Heart right ventricle (tissue), 16 donors: ENCODE measurements at regions not wholly inside any gene's neighbourhood (a gene's known extent, or its start where the extent isn't known, plus 50 kb on each side); places are given as distances from the start of the nearest gene placed in this dataset.

Source experiments
- ATAC-seq, 8 donors: fragments of 200-7000 bp; cut with Tn5 transposase; one replicate each; pipeline ENCODE4 v1.9.1; 2020; ENCODE audit warnings: mild to moderate bottlenecking in 8 of 8, moderate library complexity in 8 of 8, moderate number of reproducible peaks in 1 of 8
- DNase-seq, 2 donors: peaks; one replicate each; pipeline ENCODE4 v3.0.0-alpha.2; 2020
- H3K27ac ChIP-seq, 10 donors: fragments of 200-600 bp; sonication (generic) in 2 of 10; one replicate each; pipeline versions ENCODE4 v1.5.0 to v1.8.0; 2020 to 2022; ENCODE audit warnings: mild to moderate bottlenecking in 3 of 10
- H3K27me3 ChIP-seq, 7 donors: fragments of 200-600 bp; one replicate each; pipeline ENCODE4 v1.8.0; 2021 to 2022; ENCODE audit warnings: mild to moderate bottlenecking in 2 of 7
- H3K36me3 ChIP-seq, 9 donors: fragments of 200-600 bp; sonication (generic) in 1 of 9; one replicate each; pipeline versions ENCODE4 v1.5.0 to v1.8.0; 2020 to 2022; ENCODE audit warnings: mild to moderate bottlenecking in 2 of 9
- H3K4me1 ChIP-seq, 9 donors: fragments of 200-600 bp; sonication (generic) in 1 of 9; one replicate each; pipeline versions ENCODE4 v1.5.0 to v1.8.0; 2020 to 2022; ENCODE audit warnings: mild to moderate bottlenecking in 4 of 9
- H3K4me3 ChIP-seq, 10 donors: fragments of 200-600 bp; sonication (generic) in 2 of 10; one replicate each; pipeline versions ENCODE4 v1.5.0 to v1.8.0; 2020 to 2022; ENCODE audit warnings: mild to moderate bottlenecking in 7 of 10, moderate library complexity in 2 of 10
- H3K9me3 ChIP-seq, 11 donors: fragments of 200-600 bp in 10 of 11; sonication (generic) in 2 of 11; one replicate each; pipeline versions ENCODE4 v1.5.0 to v1.8.0; 2013 to 2022; ENCODE audit warnings: mild to moderate bottlenecking in 2 of 11, control low read depth in 1 of 11, moderate library complexity in 1 of 11
- CTCF ChIP-seq, 9 donors: fragments of 200-600 bp; sonication (generic) in 2 of 9; IDR thresholded peaks; one replicate each; pipeline versions ENCODE4 v1.5.0 to v1.8.0; 2021 to 2022; ENCODE audit warnings: antibody characterized with exemption in 9 of 9, mild to moderate bottlenecking in 5 of 9, moderate library complexity in 1 of 9
- WGBS, 2 donors: extraction: QIAGEN DNeasy Blood & Tissue Kit; methylation state at CpG; one replicate each; pipeline ENCODE4 v1.1.7; 2013; ENCODE audit warnings: inconsistent platforms in 1 of 2; 5-methylcytosine and 5-hydroxymethylcytosine counted together
- intact Hi-C, 10 donors: fragments of 100-400 bp; cut with DNase I; formaldehyde crosslinking; loops; one replicate each; pipeline versions ENCODE4 v1.11.1 to v1.14.2; 2022
- donor health status: Arrhythmogenic right ventricular cardiomyopathy.
- donor health status: ischemic (EF 13 %, LVEDD 7.1; RV severe dilation, severe dysfunction).
- donor health status: healthy with polysubstance abuse.
- donor health status: DM: no; HTN: yes; CAD: no.
- donor health status: DM: no; HTN: no; CAD: no.
- donor health status: ischemic (EF 25% LVEDD 6.9; RV normal size, moderate dysfunction).
- donor health status: ischemic (EF 25% LVEDD 5.7; RV mildly dilated, moderate dysfunction).
- donor health status: healthy.
- donor health status: DM: yes; HTN: yes; CAD: no.
- donor health status: Ischemic cardiomyopathy.
- donor health status: ischemic (EF 35%, LVEDD 5.7; RV mildly dilated, moderate dysfunction).
- donor health status: nonischemic (EF 11% LVEDD 7.7; RV severe dilation, severe dysfunction).
- donor health status: DM: yes; HTN: yes; CAD: no.
- donor health status: PGD.
- donor health status: ischemic (EF 29% LVEDD 5.4; RV normal size, mild dysfunction).
- donor health status: nonischemic (EF 23%, LVEDD 6.1; RV moderate dilation, normal function).

DNA sequence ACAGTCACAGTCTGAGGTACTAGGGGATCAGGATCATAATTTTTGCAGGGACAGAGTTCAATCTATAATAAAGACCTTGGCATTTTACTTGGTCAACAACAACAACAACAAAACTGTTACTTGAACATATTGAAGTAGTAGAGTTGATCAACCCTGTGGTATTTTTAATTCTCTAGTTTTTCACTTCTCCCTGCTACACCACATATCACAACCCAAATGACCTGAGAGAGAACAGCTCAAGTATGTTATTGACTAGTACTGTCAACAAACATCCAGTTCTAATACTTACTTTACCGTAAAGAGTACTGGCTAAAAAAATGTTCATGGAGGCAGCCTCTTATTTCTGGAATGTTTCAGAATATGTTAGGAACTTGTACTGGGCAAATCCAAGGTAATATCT, 90.5 kb upstream of the FAM3C start:
- Histone ChIP-seq H3K27ac (no peak overlapping the region), H3K4me1 (peaks cover 0 to 12% (median 0%) of the 10 kb centered on the region in 9 donors), H3K9me3 (no peaks in the 10 kb centered on the region), H3K36me3 (no peaks in the 10 kb centered on the region), H3K27me3 (no peaks in the 10 kb centered on the region), H3K4me3 (no peak overlapping the region)
- intact Hi-C loops = loop anchor here in 2 of 10 donors (10.0 kb wide), 2 partner anchors 62 to 188 kb away; no protein-coding TSS in a partner anchor
- 88 to 94% methylated on average over 1 of the region's 1 CpG for WGBS, 2 donors
- no peak for TF ChIP-seq CTCF (IDR thresholded peaks at IDR 0.05)
- ATAC-seq (no peak), DNase-seq (no peak)

DNA sequence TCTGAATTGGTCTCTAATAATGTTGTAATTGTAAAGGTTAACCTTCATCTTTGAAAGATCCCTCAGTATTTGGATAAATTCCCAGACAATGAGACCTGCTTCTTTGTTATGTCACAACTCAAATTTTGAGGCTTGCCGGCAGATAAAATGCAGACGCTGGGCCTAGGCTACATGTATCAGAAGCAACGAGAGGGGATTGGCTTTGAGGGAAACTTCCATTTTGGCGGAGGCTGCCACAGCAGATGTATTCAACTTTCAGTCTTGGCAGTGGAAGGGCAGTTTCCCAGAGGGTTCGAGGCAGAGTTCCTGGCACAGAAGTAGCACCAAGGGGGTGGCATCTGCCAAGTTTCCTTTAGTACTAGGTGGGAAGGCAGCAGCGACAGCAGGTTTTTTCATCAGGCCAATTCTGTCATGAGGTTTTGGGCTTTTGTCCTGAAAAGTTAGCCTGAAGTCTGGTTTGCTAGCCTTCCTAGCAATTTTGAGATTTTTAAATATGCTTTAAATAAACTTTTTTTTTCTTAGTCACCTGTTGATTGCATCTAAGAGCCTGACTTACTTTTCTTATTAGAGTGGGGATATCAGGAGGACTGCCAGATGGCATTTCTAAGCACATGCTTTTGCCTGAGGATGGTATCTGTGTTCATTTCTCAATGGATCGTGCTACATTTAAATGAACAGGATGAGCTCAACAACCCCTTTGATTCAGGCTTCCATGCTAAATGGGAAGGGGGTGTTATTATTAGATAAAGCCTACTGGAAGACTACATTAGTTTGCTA, 89.5 kb upstream of the FAM3C start:
- intact Hi-C loops = loop anchor here in 2 of 10 donors (10.0 kb wide), 2 partner anchors 61 to 189 kb away; no protein-coding TSS in a partner anchor
- Histone ChIP-seq H3K9me3 (no peaks in the 10 kb centered on the region), H3K27me3 (no peaks in the 10 kb centered on the region), H3K4me1 (peaks cover 0 to 12% (median 0%) of the 10 kb centered on the region in 9 donors), H3K27ac (peak overlapping the region in 1 of 10 donors; percentile 54), H3K4me3 (no peak overlapping the region), H3K36me3 (no peaks in the 10 kb centered on the region)
- WGBS, 2 donors = 53 to 68% methylated on average over 7 of the region's 7 CpGs
- DNase-seq (peak in 1 of 2 donors; percentile 10), ATAC-seq (peak in 3 of 8 donors; percentile 22 to 37 (median 25))
- TF ChIP-seq CTCF (IDR thresholded peaks at IDR 0.05) = no peak

GRCh38 chr7:121484089-121484763, 88.1 kb upstream of the FAM3C start:
- DNase-seq (no peak), ATAC-seq (no peak)
- H3K36me3 ChIP-seq = no peaks in the 10 kb centered on the region
- intact Hi-C loops = loop anchor here in 2 of 10 donors (10.0 kb wide), 2 partner anchors 59 to 191 kb away; no protein-coding TSS in a partner anchor
- peaks cover 0 to 12% (median 0%) of the 10 kb centered on the region in 9 donors for H3K4me1 ChIP-seq
- no peak overlapping the region for H3K27ac ChIP-seq
- WGBS, 2 donors = 88 to 91% methylated on average over 2 of the region's 2 CpGs
- H3K4me3 ChIP-seq = no peak overlapping the region
- no peaks in the 10 kb centered on the region for H3K9me3 ChIP-seq
- no peaks in the 10 kb centered on the region for H3K27me3 ChIP-seq
- no peak for TF ChIP-seq CTCF (IDR thresholded peaks at IDR 0.05)

DNA sequence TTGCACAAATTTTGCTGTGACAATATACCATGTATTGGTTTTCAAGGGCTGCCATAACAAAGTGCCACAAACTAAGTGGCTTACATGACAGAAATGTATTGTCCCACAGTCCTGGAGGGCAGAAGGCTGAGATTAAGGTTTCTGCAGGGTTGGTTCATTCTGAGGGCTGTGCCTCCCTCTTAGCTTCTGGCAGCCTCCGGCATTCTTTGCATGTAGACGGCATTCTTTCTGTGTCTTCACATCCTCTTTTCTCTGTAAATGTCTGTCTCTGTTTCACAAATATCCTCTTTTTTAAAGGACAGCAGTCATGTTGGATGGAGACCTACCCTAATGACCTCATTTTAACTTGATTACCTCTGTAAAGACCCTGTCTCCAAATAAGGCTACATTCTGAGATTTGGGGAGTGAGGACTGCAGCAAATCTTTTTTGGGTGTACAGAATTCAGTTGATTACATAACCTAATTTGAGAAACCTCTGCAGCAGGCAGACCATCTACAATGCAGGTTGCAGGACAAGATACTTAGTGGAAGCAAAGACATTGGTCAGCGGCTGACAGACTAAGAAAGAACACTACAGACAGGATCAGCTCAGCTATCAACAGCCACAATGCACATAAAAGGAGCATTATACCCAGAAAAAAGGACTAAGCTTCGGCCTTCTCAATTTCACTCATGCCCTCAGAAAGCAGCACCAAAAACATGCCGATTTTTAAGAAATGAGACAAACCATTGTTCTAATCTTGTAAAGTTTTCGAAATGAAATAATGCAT, 84.6 kb upstream of the FAM3C start:
- peaks cover 0 to 9% (median 0%) of the 10 kb centered on the region in 9 donors for H3K4me1 ChIP-seq
- no peak overlapping the region for H3K27ac ChIP-seq
- no peak for TF ChIP-seq CTCF (IDR thresholded peaks at IDR 0.05)
- ATAC-seq (no peak), DNase-seq (no peak)
- intact Hi-C loops = loop anchor here in 2 of 10 donors (10.0 kb wide), 2 partner anchors 56 to 194 kb away; no protein-coding TSS in a partner anchor
- H3K36me3 ChIP-seq = no peaks in the 10 kb centered on the region
- H3K9me3 ChIP-seq = peaks cover 0 to 3% (median 0%) of the 10 kb centered on the region in 11 donors
- H3K4me3 ChIP-seq = no peak overlapping the region
- WGBS, 2 donors = 69% methylated on average over 6 of the region's 6 CpGs
- no peaks in the 10 kb centered on the region for H3K27me3 ChIP-seq
